ENCODE measurements at regions not wholly inside any gene's neighbourhood (a gene's known extent, or its start where the extent isn't known, plus 50 kb on each side); places are given as distances from the start of the nearest gene placed in this dataset.

DNA sequence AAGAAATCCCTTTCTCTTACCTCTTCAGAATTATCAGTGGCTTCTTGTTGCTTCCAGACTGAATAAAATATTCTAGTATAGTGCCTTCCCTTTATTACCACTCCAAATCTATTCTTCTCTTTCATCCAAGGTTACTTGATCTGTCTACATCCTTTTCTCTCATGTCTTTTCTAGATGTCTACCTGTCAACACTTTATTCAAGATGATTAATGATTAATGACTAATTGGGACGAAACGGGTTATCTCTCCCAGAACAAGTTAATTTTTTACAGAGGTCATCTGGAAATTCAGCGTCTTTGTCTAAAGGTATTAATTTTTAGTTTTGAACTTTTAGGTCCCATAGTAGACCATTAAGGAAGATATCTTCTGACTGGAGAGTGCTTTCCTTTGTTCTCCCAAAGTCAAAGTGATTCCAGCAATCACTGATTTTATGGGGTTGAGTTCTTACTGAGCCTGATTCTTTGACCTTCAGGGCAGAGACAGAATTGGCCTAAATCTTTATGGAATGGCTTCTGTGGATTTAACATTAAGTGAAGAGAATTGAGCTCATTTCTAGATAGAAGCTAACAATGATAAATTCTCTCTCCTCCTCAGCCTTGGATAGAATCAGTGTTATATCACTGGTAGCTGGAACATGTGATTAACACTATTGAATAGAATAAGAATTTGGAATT lies 335.4 kb upstream of the TEX13C start:
- FAIRE-seq (no peak), DNase-seq (ENCODE audit: low read depth) (no peak)
- no peaks in the 10 kb centered on the region for H3K27me3 ChIP-seq (ENCODE audit: control insufficient read depth, insufficient read depth, low read length)
- TF ChIP-seq, protein P1, sequence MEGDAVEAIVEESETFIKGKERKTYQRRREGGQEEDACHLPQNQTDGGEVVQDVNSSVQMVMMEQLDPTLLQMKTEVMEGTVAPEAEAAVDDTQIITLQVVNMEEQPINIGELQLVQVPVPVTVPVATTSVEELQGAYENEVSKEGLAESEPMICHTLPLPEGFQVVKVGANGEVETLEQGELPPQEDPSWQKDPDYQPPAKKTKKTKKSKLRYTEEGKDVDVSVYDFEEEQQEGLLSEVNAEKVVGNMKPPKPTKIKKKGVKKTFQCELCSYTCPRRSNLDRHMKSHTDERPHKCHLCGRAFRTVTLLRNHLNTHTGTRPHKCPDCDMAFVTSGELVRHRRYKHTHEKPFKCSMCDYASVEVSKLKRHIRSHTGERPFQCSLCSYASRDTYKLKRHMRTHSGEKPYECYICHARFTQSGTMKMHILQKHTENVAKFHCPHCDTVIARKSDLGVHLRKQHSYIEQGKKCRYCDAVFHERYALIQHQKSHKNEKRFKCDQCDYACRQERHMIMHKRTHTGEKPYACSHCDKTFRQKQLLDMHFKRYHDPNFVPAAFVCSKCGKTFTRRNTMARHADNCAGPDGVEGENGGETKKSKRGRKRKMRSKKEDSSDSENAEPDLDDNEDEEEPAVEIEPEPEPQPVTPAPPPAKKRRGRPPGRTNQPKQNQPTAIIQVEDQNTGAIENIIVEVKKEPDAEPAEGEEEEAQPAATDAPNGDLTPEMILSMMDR (IDR thresholded peaks at IDR 0.05; ENCODE audit: insufficient read depth, low read length, severe bottlenecking): no peak
- no peak overlapping the region for H3K4me3 ChIP-seq (ENCODE audit: low read depth, low read length)
- no peaks in the 10 kb centered on the region for H3K36me3 ChIP-seq (ENCODE audit: control insufficient read depth, insufficient read depth, low read length)

GRCh38 chrX:124986284-124986683 lies 333.4 kb upstream of the TEX13C start:
- TF ChIP-seq, protein P1 (IDR thresholded peaks at IDR 0.05; ENCODE audit: insufficient read depth, low read length, severe bottlenecking): no peak
- FAIRE-seq: no peak
- no peaks in the 10 kb centered on the region for H3K36me3 ChIP-seq (ENCODE audit: control insufficient read depth, insufficient read depth, low read length)
- no peak for DNase-seq (ENCODE audit: low read depth)
- H3K27me3 ChIP-seq (ENCODE audit: control insufficient read depth, insufficient read depth, low read length): no peaks in the 10 kb centered on the region
- no peak overlapping the region for H3K4me3 ChIP-seq (ENCODE audit: low read depth, low read length)

DNA sequence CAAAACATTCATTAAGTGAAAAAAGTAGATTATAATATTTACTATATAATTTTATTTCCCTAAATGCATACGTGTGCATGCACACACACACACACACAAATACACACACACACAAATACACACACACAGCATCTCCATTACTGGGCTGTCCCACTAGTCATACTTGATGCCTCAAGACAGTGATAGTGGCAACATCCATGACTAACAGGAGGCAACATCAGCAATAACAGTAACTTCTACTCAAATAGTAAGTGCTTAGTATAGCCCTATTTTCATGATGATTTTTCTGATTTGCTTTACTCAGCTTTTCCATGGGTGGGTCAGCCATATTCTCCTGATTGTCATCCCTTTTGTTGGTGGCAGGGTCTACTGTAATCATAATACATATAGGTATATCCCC lies 325.9 kb upstream of the TEX13C start:
- Histone ChIP-seq H3K36me3 (ENCODE audit: control insufficient read depth, insufficient read depth, low read length) (no peaks in the 10 kb centered on the region), H3K4me3 (ENCODE audit: low read depth, low read length) (no peak overlapping the region), H3K27me3 (ENCODE audit: control insufficient read depth, insufficient read depth, low read length) (no peaks in the 10 kb centered on the region)
- no peak for FAIRE-seq
- TF ChIP-seq, protein P1 (IDR thresholded peaks at IDR 0.05; ENCODE audit: insufficient read depth, low read length, severe bottlenecking): no peak
- DNase-seq (ENCODE audit: low read depth): no peak

DNA sequence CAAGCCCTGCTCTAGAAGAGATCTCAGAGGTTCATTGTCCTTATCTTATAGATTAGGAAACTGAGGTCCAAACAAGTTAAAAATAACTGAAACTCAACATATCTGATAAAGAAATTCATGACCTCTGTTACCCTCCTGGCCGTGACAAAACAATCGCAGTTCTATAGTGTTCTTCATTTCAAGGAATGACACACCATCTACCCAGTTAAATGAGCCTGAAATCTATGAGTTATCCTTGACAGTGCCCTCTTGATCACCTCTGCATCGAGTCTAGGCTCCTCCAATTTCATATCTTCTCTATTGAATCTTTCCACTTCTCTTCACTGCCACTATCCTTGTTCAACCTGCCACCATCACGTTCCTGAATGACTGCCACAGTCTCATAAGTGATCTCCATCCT lies 325.3 kb upstream of the TEX13C start:
- no peak overlapping the region for H3K4me3 ChIP-seq (ENCODE audit: low read depth, low read length)
- FAIRE-seq: no peak

GRCh38 chrX:125003746-125004446 lies 315.8 kb upstream of the TEX13C start:
- DNase-seq (ENCODE audit: low read depth) (no peak), FAIRE-seq (no peak)
- TF ChIP-seq, protein P1 (IDR thresholded peaks at IDR 0.05; ENCODE audit: insufficient read depth, low read length, severe bottlenecking): no peak
- no peaks in the 10 kb centered on the region for H3K36me3 ChIP-seq (ENCODE audit: control insufficient read depth, insufficient read depth, low read length)
- no peak overlapping the region for H3K4me3 ChIP-seq (ENCODE audit: low read depth, low read length)
- no peaks in the 10 kb centered on the region for H3K27me3 ChIP-seq (ENCODE audit: control insufficient read depth, insufficient read depth, low read length)

More for the DNA sequence above, 325.3 kb upstream of the TEX13C start:
- TF ChIP-seq, protein P1 (IDR thresholded peaks at IDR 0.05; ENCODE audit: insufficient read depth, low read length, severe bottlenecking): no peak
- Histone ChIP-seq H3K27me3 (ENCODE audit: control insufficient read depth, insufficient read depth, low read length) (no peaks in the 10 kb centered on the region), H3K36me3 (ENCODE audit: control insufficient read depth, insufficient read depth, low read length) (no peaks in the 10 kb centered on the region)
- no peak for DNase-seq (ENCODE audit: low read depth)

All from bronchial epithelial cell (primary cell).